HG03103 (cell line): ENCODE measurements at regions not wholly inside any gene's neighbourhood (a gene's known extent, or its start where the extent isn't known, plus 50 kb on each side); places are given as distances from the start of the nearest gene placed in this dataset.

Source experiments
- ATAC-seq: cut with Tn5 transposase; IDR thresholded peaks from one replicate; pipeline ENCODE4 v1.9.1; 2021; ENCODE audit warnings: low read depth; ENCODE audit not compliant: unreplicated experiment

GRCh38 chr22:22742641-22743040, 98.2 kb downstream of the GGTLC2 start:
- no peak for ATAC-seq

- no peak for ATAC-seq
Measured at GRCh38 chr22:22743128-22743760, 98.8 kb downstream of the GGTLC2 start.

GRCh38 chr22:22744412-22745224, 100.2 kb downstream of the GGTLC2 start:
- ATAC-seq: no peak

- ATAC-seq: no peak
Measured at GRCh38 chr22:22745225-22746060, 101.0 kb downstream of the GGTLC2 start.

GRCh38 chr22:22746061-22746962, 101.9 kb downstream of the GGTLC2 start:
- ATAC-seq: no peak

GRCh38 chr22:22746963-22747933, 102.8 kb downstream of the GGTLC2 start:
- ATAC-seq: no peak

- no peak for ATAC-seq
Measured at GRCh38 chr22:22748297-22748743, 103.9 kb downstream of the GGTLC2 start.

GRCh38 chr22:22748756-22749155, 104.3 kb downstream of the GGTLC2 start:
- no peak for ATAC-seq

- ATAC-seq: no peak
Measured at GRCh38 chr22:22749167-22749758, 104.8 kb downstream of the GGTLC2 start.

GRCh38 chr22:22750335-22751042, 106.1 kb downstream of the GGTLC2 start:
- ATAC-seq: no peak

GRCh38 chr22:22751043-22751603, 106.7 kb downstream of the GGTLC2 start:
- no peak for ATAC-seq

- ATAC-seq: no peak
Measured at GRCh38 chr22:22752199-22752555, 107.8 kb downstream of the GGTLC2 start.

GRCh38 chr22:22752556-22753477, 108.4 kb downstream of the GGTLC2 start:
- no peak for ATAC-seq

GRCh38 chr22:22753526-22754267, 109.3 kb downstream of the GGTLC2 start:
- ATAC-seq: no peak

- no peak for ATAC-seq
Measured at GRCh38 chr22:22754268-22754657, 109.8 kb downstream of the GGTLC2 start.
